NCI-H446 treated with DMSO at 0.1 percent for 48 hours (cell line): ENCODE measurements at regions not wholly inside any gene's neighbourhood (a gene's known extent, or its start where the extent isn't known, plus 50 kb on each side); places are given as distances from the start of the nearest gene placed in this dataset.

Experiments used
- DNase-seq: peaks from one replicate; lab custom pipeline; 2025; lab: John Stamatoyannopoulos, UW

- peak; percentile 8 for DNase-seq
Observed at GRCh38 chr12:98351784-98352183, 163.6 kb upstream of the TMPO start.

GRCh38 chr12:98352218-98352811 is 163.1 kb upstream of the TMPO start:
- DNase-seq: peak; percentile 42

- no peak for DNase-seq
Observed at GRCh38 chr12:98352835-98353234, 162.6 kb upstream of the TMPO start.

- no peak for DNase-seq
Observed at GRCh38 chr12:98354520-98355035, 160.8 kb upstream of the TMPO start.

- no peak for DNase-seq
Observed at GRCh38 chr12:98355322-98355721, 160.1 kb upstream of the TMPO start.

- DNase-seq: no peak
Observed at GRCh38 chr12:98355933-98356332, 159.5 kb upstream of the TMPO start.

GRCh38 chr12:98358144-98358543 is 157.2 kb upstream of the TMPO start:
- DNase-seq: no peak

GRCh38 chr12:98359856-98360255 is 155.5 kb upstream of the TMPO start:
- DNase-seq: no peak

- DNase-seq: no peak
Observed at GRCh38 chr12:98360401-98360800, 155.0 kb upstream of the TMPO start.

GRCh38 chr12:98369581-98369980 is 145.8 kb upstream of the TMPO start:
- peak; percentile 54 for DNase-seq

GRCh38 chr12:98370976-98371375 is 144.4 kb upstream of the TMPO start:
- DNase-seq: no peak

- no peak for DNase-seq
Observed at GRCh38 chr12:98371419-98371818, 144.0 kb upstream of the TMPO start.

GRCh38 chr12:98372340-98373024 is 142.9 kb upstream of the TMPO start:
- no peak for DNase-seq

GRCh38 chr12:98373025-98373554 is 142.3 kb upstream of the TMPO start:
- peak; percentile 60 for DNase-seq

GRCh38 chr12:98374007-98374406 is 141.4 kb upstream of the TMPO start:
- no peak for DNase-seq

- DNase-seq: no peak
Observed at GRCh38 chr12:98379106-98379505, 136.3 kb upstream of the TMPO start.

- no peak for DNase-seq
Observed at GRCh38 chr12:98385641-98386040, 129.7 kb upstream of the TMPO start.

- no peak for DNase-seq
Observed at GRCh38 chr12:98387444-98387843, 127.9 kb upstream of the TMPO start.

- no peak for DNase-seq
Observed at GRCh38 chr12:98388126-98388525, 127.3 kb upstream of the TMPO start.

GRCh38 chr12:98389593-98389992 is 125.8 kb upstream of the TMPO start:
- DNase-seq: no peak

GRCh38 chr12:98397323-98398105 is 117.9 kb upstream of the TMPO start:
- DNase-seq: peak; percentile 57

- DNase-seq: no peak
Observed at GRCh38 chr12:98399532-98399931, 115.9 kb upstream of the TMPO start.

GRCh38 chr12:98401427-98401826 is 114.0 kb upstream of the TMPO start:
- DNase-seq: no peak
